ENCODE measurements at regions not wholly inside any gene's neighbourhood (a gene's known extent, or its start where the extent isn't known, plus 50 kb on each side); places are given as distances from the start of the nearest gene placed in this dataset.
"Not testable (repeated sequence)": the region's sequence is repeated elsewhere in the genome, so short reads cannot be mapped to it uniquely, and the experiment has no call there.

- no peak for DNase-seq
These were observed 267.8 kb downstream of the FOXL1 start for GRCh38 chr16:86846136-86846535.

- no peak for DNase-seq
These were observed 270.5 kb downstream of the FOXL1 start for GRCh38 chr16:86848821-86849220.

GRCh38 chr16:86850670-86851069 lies 272.3 kb downstream of the FOXL1 start:
- DNase-seq: no peak

GRCh38 chr16:86852135-86852534 lies 273.8 kb downstream of the FOXL1 start:
- no peak for DNase-seq

- no peak for DNase-seq
These were observed 275.8 kb downstream of the FOXL1 start for GRCh38 chr16:86854058-86854621.

- DNase-seq: no peak
These were observed 276.4 kb downstream of the FOXL1 start for GRCh38 chr16:86854626-86855294.

DNA sequence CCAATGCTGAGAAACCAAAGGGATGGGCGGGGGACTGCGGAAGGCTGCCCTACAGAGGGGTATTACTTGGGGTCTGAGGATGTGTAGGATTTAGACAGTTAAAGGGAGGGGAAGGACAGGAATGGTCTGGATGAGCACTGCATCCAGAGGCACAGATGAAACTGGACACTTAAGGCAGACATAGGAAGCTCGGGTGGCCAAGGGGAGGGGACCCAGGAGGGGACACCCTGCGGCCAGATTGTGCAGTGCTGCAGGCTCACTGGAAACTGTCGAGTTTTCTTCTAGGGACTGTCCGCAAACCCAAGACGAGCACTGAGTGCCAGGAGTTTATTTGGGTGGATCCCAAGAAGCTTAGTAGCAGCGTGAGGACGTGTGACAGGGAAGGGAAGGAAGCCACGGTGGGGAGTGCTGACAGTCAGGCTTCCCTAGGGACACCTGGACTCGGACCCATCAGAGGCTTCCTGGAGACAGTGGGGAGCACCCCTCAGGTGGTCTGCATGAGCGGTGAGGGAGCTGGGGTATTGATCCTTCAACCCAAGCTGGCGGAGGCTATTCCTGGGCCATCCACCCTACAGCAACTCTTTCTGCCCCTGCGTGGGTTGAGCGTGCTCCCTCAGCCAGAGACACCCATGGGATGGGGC lies 278.7 kb downstream of the FOXL1 start:
- no peak for DNase-seq

DNA sequence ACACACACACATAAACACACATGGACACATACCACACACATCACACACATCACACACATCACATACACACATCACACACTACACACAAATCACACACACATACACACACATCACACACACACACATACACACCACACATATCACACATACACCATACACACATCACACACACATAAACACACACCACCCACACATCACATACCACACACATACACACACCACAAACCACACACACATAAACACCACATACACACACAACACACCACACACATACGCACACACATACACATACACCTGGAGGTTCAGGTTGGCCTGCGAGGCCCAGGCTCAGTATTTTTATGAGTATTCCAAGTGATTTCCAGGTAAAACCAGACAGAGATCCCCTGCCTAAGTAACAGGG lies 279.5 kb downstream of the FOXL1 start:
- DNase-seq: no peak

- DNase-seq: no peak
These were observed 280.2 kb downstream of the FOXL1 start for GRCh38 chr16:86858501-86858900.

- not testable (repeated sequence) for DNase-seq
These were observed 283.0 kb downstream of the FOXL1 start for GRCh38 chr16:86861270-86861858.

- no peak for DNase-seq
These were observed 284.4 kb downstream of the FOXL1 start for GRCh38 chr16:86862595-86863280.

DNA sequence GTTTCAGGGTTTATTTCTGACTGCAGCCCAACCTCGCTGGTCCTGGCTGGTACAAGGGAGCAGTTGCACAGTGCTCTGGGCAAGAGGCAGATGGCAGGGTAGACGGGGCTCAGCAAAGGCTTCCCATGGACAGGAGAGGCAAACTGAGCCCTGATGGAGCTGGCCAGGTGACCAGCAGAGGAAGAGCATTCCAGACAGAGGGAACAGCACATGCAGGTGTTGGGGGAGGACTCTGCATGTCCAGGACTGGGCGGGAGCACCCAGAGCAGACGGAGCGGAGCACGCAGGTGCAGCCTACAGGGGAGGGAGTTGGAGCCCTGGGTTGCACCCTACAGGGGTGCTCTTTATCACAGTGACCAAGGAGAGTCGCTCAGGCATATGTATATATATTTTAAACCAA lies 285.3 kb downstream of the FOXL1 start:
- DNase-seq: no peak

- DNase-seq: no peak
These were observed 286.2 kb downstream of the FOXL1 start for GRCh38 chr16:86864586-86864985.

DNA sequence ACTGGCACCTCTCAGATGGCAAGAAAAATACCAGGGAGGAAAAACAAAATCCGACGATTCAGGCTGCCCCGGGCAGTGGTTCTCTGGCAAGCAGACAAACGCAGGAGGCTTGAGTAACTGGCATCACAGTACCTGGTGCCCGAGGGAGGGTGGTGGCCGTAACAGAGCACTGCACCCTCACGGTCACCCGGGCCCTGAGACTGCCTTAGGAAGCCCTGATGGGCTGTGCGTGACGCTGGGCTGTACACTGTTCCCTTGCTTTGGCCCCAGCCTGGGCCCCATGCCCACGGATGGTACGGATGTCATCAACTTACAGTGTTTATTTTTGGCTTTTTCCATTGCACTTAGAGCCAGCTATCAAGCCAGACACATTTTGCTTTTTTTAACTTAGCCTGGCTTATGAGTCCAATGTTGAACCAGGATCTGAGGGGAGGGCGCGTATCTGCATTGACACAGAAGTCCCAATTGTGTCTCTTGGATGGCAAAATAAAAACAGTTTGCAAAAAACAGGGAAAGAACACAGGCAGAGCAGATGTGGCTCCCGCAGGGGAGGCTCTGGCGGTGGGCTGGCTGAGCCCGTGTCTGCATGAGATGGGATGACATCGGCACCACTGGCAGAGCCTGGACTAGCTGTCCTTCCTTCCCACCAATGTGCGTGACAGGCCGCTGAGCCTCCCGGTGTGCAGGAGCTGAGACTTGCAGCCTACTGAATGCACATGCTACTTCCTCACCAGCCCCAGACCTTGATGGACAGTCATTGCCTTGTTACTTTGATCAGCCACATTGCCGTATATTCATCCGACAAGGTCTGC lies 287.7 kb downstream of the FOXL1 start:
- DNase-seq: no peak

DNA sequence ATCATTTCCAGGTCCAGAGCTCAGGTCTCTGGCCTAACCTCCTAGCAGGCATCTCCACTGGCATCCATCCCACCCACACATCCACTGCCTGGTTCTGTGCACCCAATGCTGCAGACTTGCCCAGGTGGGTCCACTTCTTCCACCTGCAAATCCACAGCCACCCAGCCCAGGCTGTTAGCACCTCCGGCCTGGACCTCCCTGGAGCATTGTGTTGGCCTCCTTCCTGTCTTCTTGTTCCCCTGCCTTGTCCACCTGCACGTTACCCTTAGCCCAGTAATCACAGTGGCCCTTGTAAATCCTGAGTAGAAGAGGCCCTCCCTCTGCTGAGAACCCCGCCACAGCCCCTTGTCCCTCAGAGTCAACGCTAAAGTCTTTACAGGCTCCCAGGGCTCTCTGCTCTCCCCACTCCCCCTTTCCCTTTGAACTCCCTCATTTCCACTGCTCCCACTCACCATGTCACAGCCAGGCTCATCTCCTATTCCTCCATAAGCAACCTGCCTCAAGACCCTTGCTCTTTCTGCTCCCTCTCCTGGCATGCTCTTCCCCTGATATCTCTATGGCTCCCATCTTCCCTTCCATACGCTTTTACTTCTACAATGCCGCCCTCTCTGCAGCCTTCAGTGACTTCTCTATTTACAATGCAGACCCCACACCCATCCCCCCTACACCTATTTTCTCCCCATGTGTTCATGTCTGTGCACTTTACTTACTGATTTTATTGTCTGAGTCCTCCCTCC lies 288.8 kb downstream of the FOXL1 start:
- DNase-seq: no peak

DNA sequence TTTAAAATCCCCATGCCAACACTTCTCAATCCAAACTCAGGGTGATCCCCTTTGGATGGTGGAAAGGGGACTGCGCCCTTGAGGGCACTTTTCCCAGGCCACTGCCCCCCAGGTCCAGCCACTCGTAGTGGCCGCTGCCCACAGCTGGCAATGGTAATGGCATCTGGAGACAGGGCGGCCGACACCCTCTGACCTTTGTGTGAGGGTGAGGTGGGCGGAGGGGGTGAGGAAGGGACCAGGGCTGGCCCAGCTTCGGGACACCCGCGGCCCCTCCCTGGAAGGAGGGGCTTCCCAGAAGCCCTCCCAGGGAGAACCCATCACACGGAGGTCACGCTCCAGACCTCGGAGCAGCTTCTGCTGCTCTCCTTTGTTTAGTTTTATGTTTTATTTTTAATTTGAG lies 289.7 kb downstream of the FOXL1 start:
- no peak for DNase-seq

DNA sequence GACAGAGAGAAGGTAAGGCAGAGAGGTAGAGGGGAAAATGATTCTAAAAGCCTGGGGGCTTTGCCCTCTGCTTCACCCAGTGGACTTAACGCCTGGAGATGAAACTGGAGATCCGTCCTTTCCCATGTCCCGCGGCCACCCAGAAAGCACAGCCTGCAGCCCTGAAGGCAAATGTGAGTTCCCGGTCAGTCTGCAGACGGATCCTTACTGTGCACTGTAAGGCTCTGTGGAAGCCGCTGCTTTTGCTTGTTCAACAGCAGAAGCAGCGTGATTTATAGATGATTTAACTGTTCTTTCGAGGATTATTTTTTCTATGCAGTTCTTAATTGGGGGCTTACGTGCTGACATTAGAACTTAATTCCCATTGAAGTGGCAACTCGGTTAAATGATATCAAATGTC lies 290.4 kb downstream of the FOXL1 start:
- DNase-seq: no peak

GRCh38 chr16:86869288-86870022 lies 291.1 kb downstream of the FOXL1 start:
- no peak for DNase-seq

DNA sequence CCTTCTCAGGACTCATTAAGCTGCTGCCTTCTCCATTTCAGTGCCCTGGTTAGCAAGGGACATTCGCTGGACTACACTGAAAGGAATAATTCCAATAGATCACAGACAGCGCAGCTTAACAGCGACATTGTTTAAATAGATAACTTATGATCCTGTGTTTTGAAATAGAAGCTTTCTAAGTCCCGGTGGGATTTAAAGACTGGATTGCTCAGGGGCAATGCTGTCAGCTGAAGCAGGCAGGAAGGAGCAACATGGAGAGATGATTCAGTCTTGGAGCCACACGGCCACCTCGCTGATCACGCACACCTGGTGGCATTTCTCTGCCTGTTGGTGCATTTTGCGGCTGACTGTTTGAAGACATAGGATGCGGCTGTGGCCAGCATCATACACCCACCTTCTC lies 292.0 kb downstream of the FOXL1 start:
- DNase-seq: no peak

DNA sequence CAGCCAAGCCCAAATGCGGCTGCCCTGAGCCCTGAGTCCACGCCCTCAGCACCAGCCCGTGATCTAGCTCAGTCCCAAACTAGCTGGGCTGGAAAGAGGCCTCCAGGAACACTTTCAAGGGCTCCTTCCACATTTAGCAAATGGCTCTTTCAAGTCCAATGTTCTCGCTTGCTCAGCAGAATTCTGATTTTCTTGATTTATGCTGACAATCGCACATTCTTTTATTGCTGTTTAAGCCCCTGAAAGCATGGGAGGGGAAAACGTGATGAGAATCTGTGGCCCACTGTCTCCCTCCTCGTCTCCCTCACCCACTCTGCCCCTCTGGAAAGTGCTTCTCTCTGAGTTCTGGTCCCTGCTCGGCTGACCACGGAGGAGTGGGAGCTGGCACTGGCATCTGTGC lies 293.8 kb downstream of the FOXL1 start:
- no peak for DNase-seq

GRCh38 chr16:86872833-86873232 lies 294.5 kb downstream of the FOXL1 start:
- DNase-seq: no peak
